Endothelial cell of umbilical vein (primary cell): ENCODE measurements at regions not wholly inside any gene's neighbourhood (a gene's known extent, or its start where the extent isn't known, plus 50 kb on each side); places are given as distances from the start of the nearest gene placed in this dataset.

Experiments used
- BruUV-seq: library from RNA; stranded (reverse); fragments of 400-500 nt; replicated peaks from 2 replicates; lab custom pipeline; 2021; lab: Mats Ljungman, UMichigan
- CTCF ChIA-PET: fragments of 300-600, 350-600 bp; sonication (Branson Sonifier 250); formaldehyde crosslinking; loops from one replicate; lab custom pipeline; 2021; ENCODE audit warnings: antibody characterized with exemption, inconsistent platforms; lab: Charles Lee
- POLR2A ChIA-PET: fragments of 300-600, 350-600 bp; sonication (Branson Sonifier 250); formaldehyde crosslinking; loops from one replicate; lab custom pipeline; 2021; ENCODE audit warnings: antibody characterized with exemption, inconsistent platforms; lab: Charles Lee
- DNase-seq: peaks from one replicate; pipeline ENCODE4 v3.0.0-alpha.2; 2011; ENCODE audit warnings: low read depth, low spot score
- FAIRE-seq: peaks from 2 replicates; lab custom pipeline; 2011; peaks lifted over from hg19 to GRCh38; lab: Jason Lieb, UNC
- H2AFZ ChIP-seq: 2 replicates; pipeline ENCODE4 v1.6.0; 2012; ENCODE audit warnings: low read depth, low read length, control low read depth, inconsistent platforms
- H3K27ac ChIP-seq: 2 replicates; pipeline ENCODE4 v1.5.1; 2011; ENCODE audit warnings: low read depth, mild to moderate bottlenecking, control low read depth, low read length, moderate library complexity; ENCODE audit not compliant: insufficient read depth
- H3K27me3 ChIP-seq, 2 experiments: 2 replicates each; pipeline versions ENCODE4 v1.6.0 to v1.6.1; 2011; ENCODE audit warnings: low read length in 2 of 2, mixed read lengths in 1 of 2; ENCODE audit not compliant: control insufficient read depth in 2 of 2, insufficient read depth in 2 of 2
- H3K36me3 ChIP-seq, 2 experiments: 2 replicates in 1 of 2; 3 replicates in 1 of 2; pipeline ENCODE4 v1.5.1; 2011; ENCODE audit warnings: low read length in 2 of 2, mild to moderate bottlenecking in 1 of 2, moderate library complexity in 1 of 2; ENCODE audit not compliant: control insufficient read depth in 2 of 2, insufficient read depth in 2 of 2; ENCODE audit errors: extremely low read depth in 1 of 2
- H3K4me1 ChIP-seq: 3 replicates; pipeline ENCODE4 v1.5.1; 2011; ENCODE audit warnings: mild to moderate bottlenecking, low read length; ENCODE audit not compliant: control insufficient read depth, insufficient read depth; ENCODE audit errors: extremely low read depth
- H3K4me2 ChIP-seq: 2 replicates; pipeline ENCODE4 v1.6.1; 2011; ENCODE audit warnings: low read length, control low read depth, mixed read lengths; ENCODE audit not compliant: insufficient read depth
- H3K4me3 ChIP-seq, 3 experiments: fragments of 200-600 bp in 1 of 3; sonication (generic), shearing (Covaris generic) in 1 of 3; replicated peaks in 1 of 3; 2 replicates each; pipeline ENCODE4 v1.5.1; 2011 to 2016; ENCODE audit warnings: control low read depth in 3 of 3, low read length in 3 of 3, mild to moderate bottlenecking in 2 of 3, inconsistent platforms in 1 of 3, low read depth in 1 of 3, moderate library complexity in 1 of 3; ENCODE audit not compliant: insufficient read depth in 1 of 3
- H3K79me2 ChIP-seq: 2 replicates; pipeline ENCODE4 v1.6.0; 2012; ENCODE audit warnings: low read length, inconsistent platforms; ENCODE audit not compliant: control insufficient read depth, insufficient read depth
- H3K9ac ChIP-seq: replicated peaks from 2 replicates; pipeline ENCODE3; 2011; ENCODE audit warnings: low read length, control low read depth; ENCODE audit not compliant: insufficient read depth; ENCODE audit errors: extremely low read depth
- H3K9me1 ChIP-seq: replicated peaks from 3 replicates; pipeline ENCODE4 v1.6.0; 2011; ENCODE audit warnings: mild to moderate bottlenecking, low read length; ENCODE audit not compliant: control insufficient read depth, insufficient read depth; ENCODE audit errors: extremely low read depth
- H3K9me3 ChIP-seq: replicated peaks from 2 replicates; pipeline ENCODE4 v1.5.1; 2012; ENCODE audit warnings: low read length, inconsistent platforms; ENCODE audit not compliant: control insufficient read depth, insufficient read depth
- H4K20me1 ChIP-seq: replicated peaks from 2 replicates; pipeline ENCODE3; 2011; ENCODE audit warnings: mild to moderate bottlenecking, low read length; ENCODE audit not compliant: control insufficient read depth, insufficient read depth; ENCODE audit errors: extremely low read depth
- CTCF ChIP-seq, 2 donors: IDR thresholded peaks; 1 replicate in 1 of 2; 2 replicates in 1 of 2; pipeline ENCODE4 v1.5.1; 2011; ENCODE audit warnings: low read length in 2 of 2, mild to moderate bottlenecking in 2 of 2, moderate library complexity in 2 of 2, control low read depth in 1 of 2, inconsistent platforms in 1 of 2, low read depth in 1 of 2; ENCODE audit not compliant: insufficient read depth in 1 of 2; ENCODE audit errors: extremely low read depth in 1 of 2
- EZH2 ChIP-seq: IDR thresholded peaks from 2 replicates; pipeline ENCODE4 v1.6.1; 2012; ENCODE audit warnings: borderline replicate concordance, low read depth, mild to moderate bottlenecking, moderate library complexity, low read length, inconsistent platforms; ENCODE audit not compliant: severe bottlenecking
- FOS ChIP-seq: IDR thresholded peaks from 2 replicates; pipeline ENCODE4 v1.6.1; 2011; ENCODE audit warnings: mild to moderate bottlenecking, low read length, moderate library complexity, borderline replicate concordance; ENCODE audit not compliant: insufficient read depth
- GATA2 ChIP-seq: IDR thresholded peaks from 2 replicates; pipeline ENCODE4 v1.7.0; 2011; ENCODE audit warnings: low read depth, mild to moderate bottlenecking, moderate library complexity, mixed read lengths, low read length; ENCODE audit not compliant: insufficient read length, insufficient read depth
- JUN ChIP-seq: IDR thresholded peaks from 2 replicates; pipeline ENCODE4 v1.6.1; 2011; ENCODE audit warnings: borderline replicate concordance, low read depth; ENCODE audit not compliant: insufficient read length, insufficient read depth
- MYC ChIP-seq: IDR thresholded peaks from one replicate; pipeline ENCODE4 v1.6.1; 2011; ENCODE audit warnings: mild to moderate bottlenecking, low read depth, low read length
- POLR2A ChIP-seq: IDR thresholded peaks from 2 replicates; pipeline ENCODE4 v1.6.1; 2012; ENCODE audit warnings: low read depth, mild to moderate bottlenecking, control low read depth, low read length
- POLR2AphosphoS5 ChIP-seq: IDR thresholded peaks from 2 replicates; pipeline ENCODE4 v1.6.1; 2012; ENCODE audit warnings: low read depth, mild to moderate bottlenecking, control low read depth, low read length, moderate library complexity; ENCODE audit not compliant: insufficient read depth
- dilution Hi-C: fragments of 300-500 bp; cut with MboI; formaldehyde crosslinking; loops from one replicate; pipeline ENCODE4 v1.15.0; 2019; ENCODE audit warnings: low sequenced_read_pairs; ENCODE audit not compliant: extremely low pct_ligation_motif_present
- intact Hi-C: fragments of 100-400 bp; cut with micrococcal nuclease; formaldehyde crosslinking; loops from one replicate; pipeline ENCODE4 v1.10.0; 2022
- TF ChIP-seq, protein P1 (sequence below): IDR thresholded peaks from 2 replicates; pipeline ENCODE4 v1.6.1; 2011; ENCODE audit not compliant: insufficient read depth, insufficient read length

DNA sequence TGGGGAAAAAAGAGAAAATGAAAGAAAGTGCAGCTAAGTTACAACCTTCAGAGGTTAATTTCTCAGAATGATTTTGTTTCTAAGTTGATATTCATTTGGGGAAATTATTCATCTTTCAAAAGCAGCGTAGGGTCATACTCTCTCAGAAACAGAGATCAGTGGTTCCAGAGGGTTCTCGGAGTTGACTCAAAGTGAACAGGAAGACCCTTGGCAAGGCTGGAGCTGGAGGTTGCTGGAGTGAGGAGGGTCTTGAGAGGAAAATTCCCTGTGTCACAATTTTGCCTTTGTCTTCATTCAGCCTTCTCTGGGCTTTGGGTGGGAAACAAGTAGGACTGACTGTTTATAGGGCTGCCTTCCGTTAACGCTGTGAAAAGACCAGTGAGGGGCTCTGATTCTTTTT lies 168.2 kb downstream of the ICOS start:
- POLR2A ChIA-PET, result no interaction called here
- H3K4me3 ChIP-seq, result no peak overlapping the region
- FAIRE-seq, result no peak

More for the DNA sequence above, 168.2 kb downstream of the ICOS start:
- Histone ChIP-seq H3K9me1 (no peaks in the 10 kb centered on the region), H3K9ac (no peak overlapping the region), H4K20me1 (no peaks in the 10 kb centered on the region), H3K36me3 (no peaks in the 10 kb centered on the region), H3K79me2 (no peaks in the 10 kb centered on the region), H2AFZ (no peak overlapping the region), H3K27me3 (no peaks in the 10 kb centered on the region), H3K9me3 (no peaks in the 10 kb centered on the region), H3K27ac (no peak overlapping the region), H3K4me2 (no peak overlapping the region), H3K4me1 (peaks cover 15% of the 10 kb centered on the region)
- no TSS peak for BruUV-seq
- CTCF ChIA-PET, result interaction anchor here (1.0 to 1.5 kb wide), 4 partner anchors 40 to 1571 kb away, joined by 3 read pairs; no protein-coding TSS in a partner anchor
- dilution Hi-C loops (no loop called here), intact Hi-C loops (loop anchor here (5.0 kb wide), 2 partner anchors 1707 to 1842 kb away; no protein-coding TSS in a partner anchor)
- no peak for DNase-seq
- TF ChIP-seq JUN, result no peak
- TF ChIP-seq MYC, result no peak
- TF ChIP-seq GATA2, result no peak
- no peak for TF ChIP-seq POLR2AphosphoS5
- TF ChIP-seq FOS, result no peak
- no peak for TF ChIP-seq POLR2A
- TF ChIP-seq CTCF (IDR thresholded peaks at IDR 0.05; ENCODE audit: extremely low read depth in 1 of 2, insufficient read depth in 1 of 2, low read depth in 1 of 2, low read length in 2 of 2), result no peak
- no peak for TF ChIP-seq EZH2
- TF ChIP-seq, protein P1, sequence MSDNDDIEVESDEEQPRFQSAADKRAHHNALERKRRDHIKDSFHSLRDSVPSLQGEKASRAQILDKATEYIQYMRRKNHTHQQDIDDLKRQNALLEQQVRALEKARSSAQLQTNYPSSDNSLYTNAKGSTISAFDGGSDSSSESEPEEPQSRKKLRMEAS, result no peak
